Inflammatory macrophage treated with lipopolysaccharide for 4 hours (primary cell): ENCODE measurements at regions not wholly inside any gene's neighbourhood (a gene's known extent, or its start where the extent isn't known, plus 50 kb on each side); places are given as distances from the start of the nearest gene placed in this dataset.
"Not testable (repeated sequence)": the region's sequence is repeated elsewhere in the genome, so short reads cannot be mapped to it uniquely, and the experiment has no call there.

ENCODE experiments used
- DNase-seq: peaks from one replicate; pipeline ENCODE4 v3.0.0-alpha.2; 2020

DNA sequence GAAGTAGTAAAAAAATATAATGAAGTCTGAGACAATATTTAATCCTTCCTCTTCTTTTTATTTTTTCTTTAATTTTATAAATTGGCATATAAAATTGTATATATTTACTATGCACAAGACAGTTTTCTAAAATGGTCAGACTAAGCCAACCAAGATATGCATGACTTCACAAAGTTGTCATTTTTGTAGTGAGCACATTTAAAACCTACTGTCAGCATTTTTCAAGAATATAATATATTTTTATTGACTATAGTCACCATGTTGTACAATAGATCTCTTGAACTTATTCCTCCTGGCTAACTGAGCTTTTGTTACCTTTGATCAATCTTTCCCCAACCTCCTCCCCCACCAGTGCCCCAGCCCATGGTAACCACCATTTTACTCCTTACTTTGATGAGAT lies 129.2 kb downstream of the ATP6V1G3 start:
- DNase-seq: no peak

DNA sequence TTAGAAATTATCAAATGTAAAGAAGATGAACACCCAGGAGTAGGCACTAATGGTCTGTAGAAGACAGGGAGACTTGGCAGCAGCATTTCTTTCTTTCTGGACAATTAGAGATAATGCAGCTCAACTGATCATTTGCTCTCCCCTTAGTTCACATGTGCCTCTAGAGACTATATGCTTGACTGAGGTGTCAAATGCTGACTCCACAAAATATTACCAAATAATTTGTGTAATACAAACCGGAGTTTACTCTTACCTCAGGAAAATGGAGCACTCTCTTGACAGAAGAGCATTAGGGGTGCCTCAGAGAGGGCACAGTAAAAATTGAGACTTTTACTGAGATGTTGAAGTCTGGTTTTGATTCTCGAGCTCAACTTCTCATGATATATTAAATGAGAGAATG lies 131.8 kb downstream of the ATP6V1G3 start:
- no peak for DNase-seq

DNA sequence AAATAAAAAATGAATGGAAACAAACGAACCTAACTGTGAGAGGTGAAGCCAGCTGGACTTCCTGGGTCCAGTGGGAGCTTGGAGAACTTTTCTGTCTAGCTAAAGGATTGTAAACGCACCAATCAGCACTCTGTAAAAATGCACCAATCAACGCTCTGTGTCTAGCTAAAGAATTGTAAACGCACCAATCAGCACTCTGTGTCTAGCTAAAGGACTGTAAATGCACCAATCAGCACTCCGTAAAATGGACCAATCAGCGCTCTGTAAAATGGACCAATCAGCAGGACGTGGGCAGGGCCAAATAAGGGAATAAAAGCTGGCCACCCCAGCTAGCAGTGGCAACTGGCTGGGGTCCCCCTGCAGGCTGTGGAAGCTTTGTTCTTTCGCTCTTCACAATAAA lies 135.8 kb downstream of the ATP6V1G3 start:
- not testable (repeated sequence) for DNase-seq

DNA sequence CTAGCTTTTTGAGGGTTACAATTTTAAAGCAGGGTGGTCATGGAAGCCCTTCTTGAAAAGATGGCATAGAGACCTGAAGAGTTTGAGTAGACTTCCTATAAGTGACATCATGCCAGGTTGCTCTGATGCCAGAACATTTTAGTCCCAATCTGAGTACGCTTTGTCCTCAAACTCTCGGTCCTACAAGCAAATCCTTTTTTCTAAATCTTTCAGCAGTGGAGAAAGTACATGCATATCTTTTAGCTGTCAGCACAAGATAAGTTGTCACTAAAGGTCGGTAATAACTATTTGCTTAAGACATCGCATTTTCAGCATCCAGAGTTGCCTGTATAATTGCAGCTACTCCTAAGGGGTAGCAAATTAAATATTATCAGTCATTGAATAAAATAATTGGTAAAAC lies 140.4 kb downstream of the ATP6V1G3 start:
- DNase-seq: no peak

DNA sequence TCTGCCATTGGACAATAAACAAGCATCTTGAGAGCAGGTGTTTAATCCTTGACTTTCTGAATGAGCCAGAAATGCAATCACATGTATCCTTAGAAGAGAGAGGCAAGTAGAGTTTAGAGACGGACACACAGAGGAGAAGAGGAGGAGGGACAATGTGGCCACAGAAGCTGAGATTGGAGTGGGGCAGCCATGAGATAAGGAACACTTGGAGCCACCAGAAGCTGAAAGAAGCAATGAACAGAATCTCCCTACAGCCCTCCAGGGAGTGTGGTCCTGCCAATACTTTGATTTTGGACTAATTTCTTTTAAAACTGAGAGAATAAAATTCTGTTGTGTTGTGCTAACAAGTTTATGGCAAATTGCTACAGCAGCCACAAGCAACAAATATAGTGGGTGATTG lies 141.0 kb downstream of the ATP6V1G3 start:
- DNase-seq: no peak

DNA sequence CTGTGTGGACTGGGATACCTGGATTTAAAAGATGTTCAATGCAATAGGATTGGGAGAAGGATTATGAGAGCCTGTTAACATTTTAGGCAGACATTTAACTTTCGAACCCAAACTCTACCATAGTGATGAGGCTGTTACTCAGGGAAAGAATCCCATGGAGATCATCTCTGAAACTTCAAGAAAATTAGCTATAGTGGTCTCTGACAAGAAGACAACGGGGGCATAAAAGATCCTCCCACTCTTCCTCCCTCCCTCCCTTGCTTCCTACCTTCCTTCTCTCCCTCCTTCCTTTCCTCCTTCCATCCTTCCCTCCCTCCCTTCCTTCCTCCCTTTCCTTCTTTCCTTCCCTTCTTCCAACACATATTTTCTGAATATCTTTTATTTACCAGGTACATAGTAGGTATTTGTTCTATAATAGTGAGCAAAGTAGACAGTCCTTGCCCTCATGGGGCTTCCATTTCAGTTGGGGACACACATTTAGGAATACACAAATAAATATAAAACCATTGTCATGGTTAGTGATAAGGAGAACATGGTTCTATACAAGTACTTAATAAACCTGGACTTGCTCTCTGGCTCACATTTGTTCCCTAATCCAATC lies 143.2 kb downstream of the ATP6V1G3 start:
- DNase-seq: no peak

DNA sequence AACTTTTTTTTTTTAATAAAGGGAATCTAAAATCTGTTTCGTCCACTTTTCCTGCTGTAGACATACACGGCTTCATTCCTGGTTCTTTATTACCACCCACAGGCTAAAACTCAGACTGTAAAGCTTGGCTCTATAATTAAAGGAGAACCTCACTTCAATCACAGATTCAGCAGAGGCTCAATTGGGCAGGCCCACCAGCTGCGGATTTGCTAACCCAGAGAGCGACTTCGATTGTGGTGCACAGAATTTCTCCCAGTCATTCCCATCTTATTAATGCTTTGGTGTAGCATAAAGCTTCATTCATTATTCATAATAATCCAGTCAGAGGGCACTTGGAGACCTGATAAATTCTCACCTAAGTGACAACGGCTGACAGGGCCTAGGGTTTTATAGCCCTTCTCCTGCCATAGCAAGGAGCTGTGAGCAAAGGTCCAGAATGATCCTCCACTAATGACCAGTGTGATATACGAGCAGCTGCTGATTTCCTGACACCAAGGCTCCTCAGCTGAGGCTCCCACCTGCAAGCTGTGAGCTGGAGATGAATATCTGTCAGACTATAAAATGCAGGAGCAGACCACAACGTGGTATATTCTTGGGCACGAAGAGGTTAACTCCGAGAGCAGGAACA lies 149.0 kb downstream of the ATP6V1G3 start:
- no peak for DNase-seq

DNA sequence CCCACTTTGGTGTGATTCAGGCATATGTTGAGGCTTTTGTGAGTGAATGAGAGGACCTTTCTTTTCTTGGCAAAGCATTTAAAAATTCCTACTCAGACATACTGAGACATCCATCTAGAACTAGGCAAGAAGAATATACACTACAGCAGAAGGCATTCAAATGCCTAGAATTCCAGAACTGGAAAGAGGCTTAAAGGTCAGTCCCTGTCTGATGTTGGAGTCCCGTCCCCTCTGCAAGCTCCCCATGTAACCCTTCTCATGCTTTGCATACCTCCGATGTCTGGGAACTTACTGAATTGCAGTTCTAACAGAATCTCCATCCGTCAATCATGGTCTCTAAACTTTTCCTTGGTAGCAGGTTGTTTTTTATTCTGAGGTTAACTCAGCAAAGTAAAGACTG lies 152.9 kb downstream of the ATP6V1G3 start:
- no peak for DNase-seq

DNA sequence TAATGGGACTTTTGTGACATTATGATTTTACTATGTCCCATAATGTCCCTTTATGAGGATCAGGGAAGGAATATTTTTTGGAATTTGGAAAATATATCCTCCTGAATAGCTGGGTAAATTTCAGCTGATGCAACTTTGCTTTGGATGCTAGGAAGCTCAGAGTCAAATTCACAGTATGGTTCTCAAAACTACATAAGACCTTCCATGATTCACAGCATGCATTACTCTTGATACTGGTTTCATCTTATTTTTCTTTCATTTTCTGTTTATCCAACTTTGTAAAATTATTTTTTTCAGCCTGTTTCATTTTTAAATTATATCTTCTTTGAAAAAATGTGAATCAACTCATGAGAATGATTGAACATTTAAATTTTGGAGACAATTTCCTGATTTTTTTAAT lies 160.2 kb downstream of the ATP6V1G3 start:
- no peak for DNase-seq

DNA sequence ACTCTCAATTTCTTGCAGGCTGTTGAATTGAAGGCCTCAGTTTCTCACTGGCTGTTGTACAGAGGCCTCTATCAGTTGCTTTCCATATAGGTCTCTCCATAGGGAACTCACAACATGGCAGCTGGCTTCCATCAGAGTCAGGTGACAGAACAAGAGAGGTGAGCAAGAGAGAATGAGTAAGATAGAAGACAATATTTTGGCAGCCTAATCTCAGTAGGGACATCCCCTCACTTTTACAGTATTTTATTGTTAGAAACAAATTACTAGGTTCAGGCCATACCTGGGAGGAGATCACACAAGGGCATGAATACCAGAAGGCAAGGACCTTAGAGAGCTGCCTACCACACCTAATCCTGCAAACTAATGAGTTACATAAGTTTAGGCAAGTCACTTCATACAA lies 162.8 kb downstream of the ATP6V1G3 start:
- no peak for DNase-seq

DNA sequence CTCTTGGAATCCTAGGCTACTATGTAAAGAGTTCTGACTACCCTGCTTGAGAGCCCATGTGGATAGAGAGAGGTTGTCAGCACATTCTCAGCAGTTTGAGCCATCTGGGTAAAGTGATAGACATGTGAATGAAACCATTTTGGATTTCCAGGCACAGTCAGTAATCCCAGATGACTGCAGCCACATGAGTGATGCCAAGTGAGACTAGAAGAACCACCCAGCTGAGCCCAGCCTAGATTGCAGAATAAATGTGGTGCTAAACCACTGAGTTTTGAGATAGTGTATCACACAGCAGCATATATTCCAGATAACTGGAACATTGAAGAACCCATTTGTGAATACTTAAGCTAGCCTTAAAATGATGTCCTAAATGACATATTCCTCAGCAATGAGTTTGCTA lies 166.2 kb downstream of the ATP6V1G3 start:
- no peak for DNase-seq

DNA sequence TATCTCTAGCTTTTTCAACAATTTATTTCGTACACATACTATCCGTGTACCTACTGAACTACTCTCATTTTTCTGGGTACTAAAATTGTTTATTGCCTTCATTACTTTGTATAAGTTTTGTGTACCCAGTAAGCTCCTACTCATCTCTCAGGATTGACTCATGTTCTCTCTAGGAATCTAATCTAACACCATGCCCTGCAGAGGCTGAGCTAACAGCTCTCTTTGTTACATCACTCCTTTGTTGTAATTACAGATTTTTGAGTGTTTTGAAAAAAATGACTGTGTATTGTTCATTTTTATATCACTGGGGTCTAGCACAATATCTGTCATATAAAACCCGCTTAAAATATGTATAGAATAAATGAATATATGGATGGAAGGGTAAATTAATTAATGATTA lies 167.1 kb downstream of the ATP6V1G3 start:
- DNase-seq: no peak
